ENCODE measurements at regions not wholly inside any gene's neighbourhood (a gene's known extent, or its start where the extent isn't known, plus 50 kb on each side); places are given as distances from the start of the nearest gene placed in this dataset.

DNA sequence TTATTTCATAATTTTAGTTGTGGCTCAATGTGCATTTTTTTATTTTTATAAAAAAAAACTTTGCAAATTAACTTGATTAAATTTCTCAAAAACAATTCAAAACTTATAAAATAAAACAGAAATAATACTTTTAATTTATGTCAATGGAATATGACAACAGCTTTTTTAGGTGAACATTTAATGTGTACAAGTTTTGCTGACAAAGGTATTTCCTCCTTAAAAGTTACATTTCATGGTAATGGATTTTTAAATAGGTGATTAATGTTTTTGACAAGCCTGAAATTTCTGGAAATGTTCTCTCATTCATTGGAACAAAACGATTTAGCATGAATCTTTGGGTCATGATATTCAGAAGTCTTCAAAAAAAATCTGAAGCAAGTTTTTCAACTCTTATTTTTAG is 1160.0 kb downstream of the HACE1 start (continued):
- TF ChIP-seq, protein P1, sequence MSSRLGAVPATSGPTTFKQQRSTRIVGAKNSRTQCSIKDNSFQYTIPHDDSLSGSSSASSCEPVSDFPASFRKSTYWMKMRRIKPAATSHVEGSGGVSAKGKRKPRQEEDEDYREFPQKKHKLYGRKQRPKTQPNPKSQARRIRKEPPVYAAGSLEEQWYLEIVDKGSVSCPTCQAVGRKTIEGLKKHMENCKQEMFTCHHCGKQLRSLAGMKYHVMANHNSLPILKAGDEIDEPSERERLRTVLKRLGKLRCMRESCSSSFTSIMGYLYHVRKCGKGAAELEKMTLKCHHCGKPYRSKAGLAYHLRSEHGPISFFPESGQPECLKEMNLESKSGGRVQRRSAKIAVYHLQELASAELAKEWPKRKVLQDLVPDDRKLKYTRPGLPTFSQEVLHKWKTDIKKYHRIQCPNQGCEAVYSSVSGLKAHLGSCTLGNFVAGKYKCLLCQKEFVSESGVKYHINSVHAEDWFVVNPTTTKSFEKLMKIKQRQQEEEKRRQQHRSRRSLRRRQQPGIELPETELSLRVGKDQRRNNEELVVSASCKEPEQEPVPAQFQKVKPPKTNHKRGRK (CRISPR knock-in tag; IDR thresholded peaks at IDR 0.05; ENCODE audit: borderline replicate concordance): no peak
- TF ChIP-seq ZNF317 (CRISPR knock-in tag; IDR thresholded peaks at IDR 0.05; ENCODE audit: borderline replicate concordance, low read depth): no peak
- TF ChIP-seq, protein P2, sequence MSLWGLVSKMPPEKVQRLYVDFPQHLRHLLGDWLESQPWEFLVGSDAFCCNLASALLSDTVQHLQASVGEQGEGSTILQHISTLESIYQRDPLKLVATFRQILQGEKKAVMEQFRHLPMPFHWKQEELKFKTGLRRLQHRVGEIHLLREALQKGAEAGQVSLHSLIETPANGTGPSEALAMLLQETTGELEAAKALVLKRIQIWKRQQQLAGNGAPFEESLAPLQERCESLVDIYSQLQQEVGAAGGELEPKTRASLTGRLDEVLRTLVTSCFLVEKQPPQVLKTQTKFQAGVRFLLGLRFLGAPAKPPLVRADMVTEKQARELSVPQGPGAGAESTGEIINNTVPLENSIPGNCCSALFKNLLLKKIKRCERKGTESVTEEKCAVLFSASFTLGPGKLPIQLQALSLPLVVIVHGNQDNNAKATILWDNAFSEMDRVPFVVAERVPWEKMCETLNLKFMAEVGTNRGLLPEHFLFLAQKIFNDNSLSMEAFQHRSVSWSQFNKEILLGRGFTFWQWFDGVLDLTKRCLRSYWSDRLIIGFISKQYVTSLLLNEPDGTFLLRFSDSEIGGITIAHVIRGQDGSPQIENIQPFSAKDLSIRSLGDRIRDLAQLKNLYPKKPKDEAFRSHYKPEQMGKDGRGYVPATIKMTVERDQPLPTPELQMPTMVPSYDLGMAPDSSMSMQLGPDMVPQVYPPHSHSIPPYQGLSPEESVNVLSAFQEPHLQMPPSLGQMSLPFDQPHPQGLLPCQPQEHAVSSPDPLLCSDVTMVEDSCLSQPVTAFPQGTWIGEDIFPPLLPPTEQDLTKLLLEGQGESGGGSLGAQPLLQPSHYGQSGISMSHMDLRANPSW (CRISPR knock-in tag; conservative IDR thresholded peaks at IDR 0.05; ENCODE audit: low read depth): no peak
- no peak for TF ChIP-seq TP53 (CRISPR knock-in tag; IDR thresholded peaks at IDR 0.05)
- TF ChIP-seq GTF2I (CRISPR knock-in tag; conservative IDR thresholded peaks at IDR 0.05): no peak

DNA sequence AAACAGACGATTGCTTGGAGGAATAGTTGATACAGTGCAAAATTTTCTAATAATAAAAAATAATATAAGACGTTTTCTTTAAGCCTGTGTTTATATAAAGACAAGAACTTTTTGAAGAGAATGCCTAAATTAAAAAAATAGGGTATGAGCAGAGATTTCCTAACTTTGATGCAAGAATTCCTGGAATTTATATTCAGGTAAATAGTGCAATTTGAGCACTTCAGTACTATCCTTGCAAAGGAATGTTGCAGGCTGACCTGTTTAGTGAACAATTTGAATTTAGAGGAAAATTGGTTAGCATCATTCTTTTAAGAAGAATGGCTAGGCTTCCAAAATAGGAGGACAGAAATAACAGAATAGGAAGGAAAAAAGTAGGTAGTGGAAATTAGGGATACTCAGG is 1172.3 kb downstream of the HACE1 start:
- ATAC-seq (no peak), DNase-seq (ENCODE audit: low spot score) (no peak)
- TF ChIP-seq CBFB (CRISPR knock-in tag; IDR thresholded peaks at IDR 0.05; ENCODE audit: low read depth) (no peak), ZNF396 (CRISPR knock-in tag; IDR thresholded peaks at IDR 0.05; ENCODE audit: borderline replicate concordance) (no peak), ESRRA (CRISPR knock-in tag; IDR thresholded peaks at IDR 0.05; ENCODE audit: borderline replicate concordance) (no peak), KAT7 (CRISPR knock-in tag; IDR thresholded peaks at IDR 0.05; ENCODE audit: borderline replicate concordance) (no peak), PRRX2 (CRISPR knock-in tag; IDR thresholded peaks at IDR 0.05) (no peak)
- TF ChIP-seq, protein P1 (CRISPR knock-in tag; IDR thresholded peaks at IDR 0.05; ENCODE audit: borderline replicate concordance): no peak
- CTCF ChIA-PET: no interaction called here
- H3K27me3 Mint-ChIP-seq (ENCODE audit: low read depth): no peaks in the 10 kb centered on the region
- no peaks in the 10 kb centered on the region for H3K36me3 Mint-ChIP-seq
- H3K4me3 Mint-ChIP-seq: no peak overlapping the region
- peaks cover 9% of the 10 kb centered on the region for H3K4me1 Mint-ChIP-seq
- H3K9me3 Mint-ChIP-seq: no peaks in the 10 kb centered on the region
- POLR2A ChIA-PET: no interaction called here
- H3K27ac Mint-ChIP-seq: no peak overlapping the region

- H3K27me3 Mint-ChIP-seq (ENCODE audit: low read depth): no peaks in the 10 kb centered on the region
- H3K36me3 Mint-ChIP-seq: peaks cover 12% of the 10 kb centered on the region; the same call in 1 of the 2 replicates
- DNase-seq (ENCODE audit: low spot score): no peak
- no peak for ATAC-seq
- POLR2A ChIA-PET: no interaction called here
- no peaks in the 10 kb centered on the region for H3K4me1 Mint-ChIP-seq
- CTCF ChIA-PET: no interaction called here
- H3K27ac Mint-ChIP-seq: no peak overlapping the region
- no peak overlapping the region for H3K4me3 Mint-ChIP-seq
- H3K9me3 Mint-ChIP-seq: peaks cover 16% of the 10 kb centered on the region; the same call in 1 of the 2 replicates
- TF ChIP-seq, protein P3, sequence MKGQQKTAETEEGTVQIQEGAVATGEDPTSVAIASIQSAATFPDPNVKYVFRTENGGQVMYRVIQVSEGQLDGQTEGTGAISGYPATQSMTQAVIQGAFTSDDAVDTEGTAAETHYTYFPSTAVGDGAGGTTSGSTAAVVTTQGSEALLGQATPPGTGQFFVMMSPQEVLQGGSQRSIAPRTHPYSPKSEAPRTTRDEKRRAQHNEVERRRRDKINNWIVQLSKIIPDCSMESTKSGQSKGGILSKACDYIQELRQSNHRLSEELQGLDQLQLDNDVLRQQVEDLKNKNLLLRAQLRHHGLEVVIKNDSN (CRISPR knock-in tag; IDR thresholded peaks at IDR 0.05): no peak
- TF ChIP-seq ATF6 (CRISPR knock-in tag; IDR thresholded peaks at IDR 0.05) (no peak), ZNF423 (CRISPR knock-in tag; IDR thresholded peaks at IDR 0.05) (no peak), ZMAT4 (CRISPR knock-in tag; IDR thresholded peaks at IDR 0.05) (no peak), ZBTB21 (CRISPR knock-in tag; IDR thresholded peaks at IDR 0.05; ENCODE audit: borderline replicate concordance) (no peak), ZNF232 (CRISPR knock-in tag; IDR thresholded peaks at IDR 0.05) (no peak), RORB (CRISPR knock-in tag; IDR thresholded peaks at IDR 0.05) (no peak), TEAD4 (CRISPR knock-in tag; IDR thresholded peaks at IDR 0.05) (no peak), SMAD3 (CRISPR knock-in tag; IDR thresholded peaks at IDR 0.05; ENCODE audit: borderline replicate concordance) (no peak)
- TF ChIP-seq, protein P4, sequence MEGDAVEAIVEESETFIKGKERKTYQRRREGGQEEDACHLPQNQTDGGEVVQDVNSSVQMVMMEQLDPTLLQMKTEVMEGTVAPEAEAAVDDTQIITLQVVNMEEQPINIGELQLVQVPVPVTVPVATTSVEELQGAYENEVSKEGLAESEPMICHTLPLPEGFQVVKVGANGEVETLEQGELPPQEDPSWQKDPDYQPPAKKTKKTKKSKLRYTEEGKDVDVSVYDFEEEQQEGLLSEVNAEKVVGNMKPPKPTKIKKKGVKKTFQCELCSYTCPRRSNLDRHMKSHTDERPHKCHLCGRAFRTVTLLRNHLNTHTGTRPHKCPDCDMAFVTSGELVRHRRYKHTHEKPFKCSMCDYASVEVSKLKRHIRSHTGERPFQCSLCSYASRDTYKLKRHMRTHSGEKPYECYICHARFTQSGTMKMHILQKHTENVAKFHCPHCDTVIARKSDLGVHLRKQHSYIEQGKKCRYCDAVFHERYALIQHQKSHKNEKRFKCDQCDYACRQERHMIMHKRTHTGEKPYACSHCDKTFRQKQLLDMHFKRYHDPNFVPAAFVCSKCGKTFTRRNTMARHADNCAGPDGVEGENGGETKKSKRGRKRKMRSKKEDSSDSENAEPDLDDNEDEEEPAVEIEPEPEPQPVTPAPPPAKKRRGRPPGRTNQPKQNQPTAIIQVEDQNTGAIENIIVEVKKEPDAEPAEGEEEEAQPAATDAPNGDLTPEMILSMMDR (IDR thresholded peaks at IDR 0.05): no peak
- TF ChIP-seq, protein P5, sequence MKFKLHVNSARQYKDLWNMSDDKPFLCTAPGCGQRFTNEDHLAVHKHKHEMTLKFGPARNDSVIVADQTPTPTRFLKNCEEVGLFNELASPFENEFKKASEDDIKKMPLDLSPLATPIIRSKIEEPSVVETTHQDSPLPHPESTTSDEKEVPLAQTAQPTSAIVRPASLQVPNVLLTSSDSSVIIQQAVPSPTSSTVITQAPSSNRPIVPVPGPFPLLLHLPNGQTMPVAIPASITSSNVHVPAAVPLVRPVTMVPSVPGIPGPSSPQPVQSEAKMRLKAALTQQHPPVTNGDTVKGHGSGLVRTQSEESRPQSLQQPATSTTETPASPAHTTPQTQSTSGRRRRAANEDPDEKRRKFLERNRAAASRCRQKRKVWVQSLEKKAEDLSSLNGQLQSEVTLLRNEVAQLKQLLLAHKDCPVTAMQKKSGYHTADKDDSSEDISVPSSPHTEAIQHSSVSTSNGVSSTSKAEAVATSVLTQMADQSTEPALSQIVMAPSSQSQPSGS (CRISPR knock-in tag; IDR thresholded peaks at IDR 0.05; ENCODE audit: borderline replicate concordance, low read depth): no peak
Observed at GRCh38 chr6:103680116-103680515, 1179.6 kb downstream of the HACE1 start.

Measured in WTC11 (cell line).